ENCODE measurements at regions not wholly inside any gene's neighbourhood (a gene's known extent, or its start where the extent isn't known, plus 50 kb on each side); places are given as distances from the start of the nearest gene placed in this dataset.
"Not testable (repeated sequence)": the region's sequence is repeated elsewhere in the genome, so short reads cannot be mapped to it uniquely, and the experiment has no call there.

DNA sequence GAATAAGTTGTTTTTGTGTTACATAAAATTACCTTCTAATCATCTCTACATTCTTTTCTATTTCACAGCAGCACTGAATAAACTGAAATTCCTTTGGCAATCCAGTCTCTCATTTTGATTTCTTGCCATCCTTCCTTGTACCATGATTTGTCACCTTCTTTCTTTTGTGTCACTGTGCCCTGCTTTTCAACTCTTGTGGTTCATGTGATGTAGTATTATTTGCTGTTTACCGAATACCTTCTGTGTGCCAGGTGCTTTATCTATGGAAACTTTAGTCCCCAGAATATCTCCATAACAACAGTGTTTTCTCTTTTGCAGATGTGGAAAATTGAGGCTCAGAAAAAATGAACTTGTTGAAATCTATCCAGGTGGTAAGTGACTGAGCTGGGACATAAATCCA, 220.3 kb downstream of the STK31 start:
- TF ChIP-seq CTCF (IDR thresholded peaks at IDR 0.05; ENCODE audit: low read depth, low read length), result no peak
- H3K4me3 ChIP-seq (replicated peaks in 1 of 2; ENCODE audit: low read depth in 2 of 2, low read length in 2 of 2), result no peak overlapping the region
- DNase-seq (ENCODE audit: low read depth in 2 of 2), result no peak

DNA sequence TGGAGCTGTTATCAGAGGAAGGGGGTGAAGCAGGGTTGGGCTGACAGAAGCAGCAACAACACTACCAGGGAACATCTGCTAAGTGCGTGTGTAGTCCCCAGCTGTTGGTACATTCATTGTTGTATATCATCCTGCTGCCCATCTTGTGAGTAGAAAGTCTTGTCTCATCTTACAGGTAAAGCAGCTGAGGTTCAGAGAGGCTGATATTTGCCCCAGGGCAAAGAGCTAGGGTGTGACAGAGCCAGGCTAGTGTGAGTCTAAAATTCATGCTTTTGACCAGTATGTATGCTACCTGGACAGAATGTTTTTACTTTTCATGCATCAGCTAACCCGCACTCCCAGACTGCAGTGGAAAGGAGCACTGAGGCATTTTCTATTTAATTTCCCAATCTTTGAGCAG, 221.6 kb downstream of the STK31 start:
- no peak overlapping the region for H3K4me3 ChIP-seq (replicated peaks in 1 of 2; ENCODE audit: low read depth in 2 of 2, low read length in 2 of 2)
- TF ChIP-seq CTCF (IDR thresholded peaks at IDR 0.05; ENCODE audit: low read depth, low read length), result no peak
- no peak for DNase-seq (ENCODE audit: low read depth in 2 of 2)

DNA sequence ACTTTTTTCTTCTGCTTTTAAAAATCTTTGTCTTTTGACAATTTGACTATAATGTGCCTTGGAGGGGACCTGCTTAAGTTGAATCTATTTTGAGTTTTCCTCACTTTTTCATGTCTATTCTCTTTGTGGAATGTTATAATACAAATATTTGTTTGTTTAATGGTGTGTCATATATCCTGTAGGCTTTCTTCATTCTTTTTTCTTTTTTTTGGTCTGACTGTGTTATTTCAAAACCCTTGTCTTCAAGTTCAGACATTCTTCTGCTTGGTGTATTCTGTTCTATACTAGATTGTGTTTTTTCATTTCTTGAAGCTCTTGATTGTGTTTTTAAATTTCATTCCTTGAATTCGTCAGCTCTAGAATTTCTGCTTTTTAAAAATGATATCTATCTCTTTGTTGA, 228.2 kb downstream of the STK31 start:
- H3K4me3 ChIP-seq (replicated peaks in 1 of 2; ENCODE audit: low read depth in 2 of 2, low read length in 2 of 2), result no peak overlapping the region
- no peak for TF ChIP-seq CTCF (IDR thresholded peaks at IDR 0.05; ENCODE audit: low read depth, low read length)
- peak in 1 of 2 donors; percentile 30 for DNase-seq (ENCODE audit: low read depth in 2 of 2)

DNA sequence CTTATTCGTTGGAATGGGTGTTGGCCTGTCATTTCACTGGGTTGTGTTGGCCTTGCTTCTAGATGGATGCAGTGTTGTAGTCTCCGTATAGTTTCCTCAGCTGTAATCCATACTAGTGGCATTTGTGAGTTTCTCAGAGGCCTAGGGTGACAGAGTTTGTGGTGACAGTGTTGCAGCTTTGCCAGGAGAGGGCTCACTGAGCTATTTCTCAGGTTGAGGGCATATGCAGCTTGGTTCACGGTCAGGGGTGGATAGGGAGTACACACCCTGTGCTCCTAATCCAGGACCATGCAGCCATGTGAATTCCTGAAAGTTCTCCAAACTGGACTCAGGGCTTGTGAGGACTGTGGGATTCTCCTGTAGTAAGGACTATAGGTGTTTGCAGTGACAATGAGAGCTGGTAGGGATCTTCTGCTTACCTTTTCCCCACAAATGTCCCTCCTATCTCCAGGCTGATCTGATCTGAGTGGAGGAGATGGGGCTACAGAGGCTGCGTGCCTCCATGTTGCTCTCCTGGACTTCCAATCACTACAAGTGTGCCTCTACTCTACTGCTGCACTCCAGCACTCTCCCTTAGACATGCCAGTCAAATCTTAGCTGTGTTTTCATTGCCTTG, 229.0 kb downstream of the STK31 start:
- DNase-seq (ENCODE audit: low read depth in 2 of 2), result peak; percentile 33 to 45
- peak; percentile 54 for TF ChIP-seq CTCF (IDR thresholded peaks at IDR 0.05; ENCODE audit: low read depth, low read length)
- H3K4me3 ChIP-seq (replicated peaks in 1 of 2; ENCODE audit: low read depth in 2 of 2, low read length in 2 of 2), result no peak overlapping the region

DNA sequence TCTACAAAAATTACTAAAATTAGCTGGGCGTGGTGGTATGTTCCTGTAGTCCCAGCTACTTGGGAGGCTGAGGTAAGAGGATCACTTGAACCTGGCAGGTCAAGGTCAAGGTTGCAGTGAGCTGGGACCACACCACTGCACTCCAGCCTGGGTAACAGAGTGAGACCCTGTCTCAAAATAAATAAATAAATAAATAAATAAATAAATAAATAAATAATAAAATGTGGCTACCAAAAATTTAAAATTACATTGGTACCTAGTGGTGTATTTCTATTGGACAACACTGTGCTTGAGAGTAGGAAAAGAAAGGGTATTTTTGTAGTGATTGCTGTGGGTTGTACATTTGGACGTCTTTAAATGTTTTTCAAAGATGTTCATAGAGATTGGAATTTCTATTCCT, 229.7 kb downstream of the STK31 start:
- not testable (repeated sequence) for H3K4me3 ChIP-seq (replicated peaks in 1 of 2; ENCODE audit: low read depth in 2 of 2, low read length in 2 of 2); DNase-seq (ENCODE audit: low read depth in 2 of 2)

DNA sequence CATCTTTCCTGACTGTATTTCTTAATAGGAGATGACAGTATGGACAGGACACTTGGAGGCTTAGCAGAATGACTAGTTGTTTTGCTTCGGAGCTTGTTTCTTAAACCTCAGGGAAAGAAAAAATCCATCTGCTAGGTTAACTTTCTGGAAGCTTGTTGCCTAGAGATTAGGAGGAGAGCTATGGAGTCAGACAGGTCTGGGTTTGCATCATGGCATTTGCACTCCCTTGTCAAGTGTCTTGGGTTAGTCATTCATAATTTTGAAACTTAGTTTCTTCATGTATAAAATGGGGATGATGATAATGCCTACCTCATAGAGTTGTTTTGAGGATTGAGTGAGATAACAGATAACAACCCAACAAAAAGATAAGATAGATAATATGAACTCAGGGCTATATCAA, 231.5 kb downstream of the STK31 start:
- no peak for DNase-seq (ENCODE audit: low read depth in 2 of 2)
- H3K4me3 ChIP-seq (replicated peaks in 1 of 2; ENCODE audit: low read depth in 2 of 2, low read length in 2 of 2), result no peak overlapping the region
- no peak for TF ChIP-seq CTCF (IDR thresholded peaks at IDR 0.05; ENCODE audit: low read depth, low read length)

DNA sequence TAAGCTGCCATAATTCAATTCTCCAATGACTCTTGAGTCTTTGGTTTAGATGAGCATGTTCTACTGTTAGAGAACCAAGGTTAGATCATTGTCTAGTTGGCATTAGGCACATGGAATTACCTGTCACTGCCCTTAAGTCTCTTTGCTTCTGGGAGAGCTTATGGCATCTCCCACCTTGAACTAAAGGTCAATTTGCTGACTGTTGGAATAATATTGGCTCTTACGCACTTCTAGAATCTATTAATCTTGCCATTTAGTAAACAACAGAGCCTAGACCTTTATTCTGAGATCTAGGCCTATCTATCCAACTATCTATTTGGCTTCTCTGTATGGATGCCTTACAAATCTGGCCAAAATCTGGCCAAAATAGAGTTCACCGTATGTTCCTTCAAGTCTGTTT, 232.0 kb downstream of the STK31 start:
- no peak overlapping the region for H3K4me3 ChIP-seq (replicated peaks in 1 of 2; ENCODE audit: low read depth in 2 of 2, low read length in 2 of 2)
- DNase-seq (ENCODE audit: low read depth in 2 of 2), result no peak
- no peak for TF ChIP-seq CTCF (IDR thresholded peaks at IDR 0.05; ENCODE audit: low read depth, low read length)
